GDM1 (cell line): ENCODE measurements at regions not wholly inside any gene's neighbourhood (a gene's known extent, or its start where the extent isn't known, plus 50 kb on each side); places are given as distances from the start of the nearest gene placed in this dataset.
"Not testable (repeated sequence)": the region's sequence is repeated elsewhere in the genome, so short reads cannot be mapped to it uniquely, and the experiment has no call there.

Source experiments
- DNase-seq: peaks from one replicate; lab custom pipeline; 2025; lab: John Stamatoyannopoulos, UW

DNA sequence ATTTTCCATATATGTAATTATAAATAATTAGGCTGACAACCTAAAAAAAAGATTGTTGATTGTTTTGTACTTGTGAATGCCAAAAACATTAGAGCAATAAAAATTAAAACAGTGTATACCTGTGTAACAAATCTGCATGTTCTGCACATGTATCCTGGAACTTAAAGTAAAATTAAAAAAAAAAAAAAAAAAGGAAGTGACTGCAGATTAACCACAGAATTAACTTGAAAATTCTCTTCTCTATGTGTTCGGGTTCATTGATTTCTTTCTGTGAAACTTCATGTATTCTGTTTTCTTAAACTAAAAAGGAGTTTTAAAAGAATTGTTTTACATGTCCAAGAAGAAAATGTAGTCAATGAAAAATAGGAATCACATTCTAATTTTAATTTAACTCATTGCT, 95.7 kb downstream of the FASLG start:
- DNase-seq = no peak

DNA sequence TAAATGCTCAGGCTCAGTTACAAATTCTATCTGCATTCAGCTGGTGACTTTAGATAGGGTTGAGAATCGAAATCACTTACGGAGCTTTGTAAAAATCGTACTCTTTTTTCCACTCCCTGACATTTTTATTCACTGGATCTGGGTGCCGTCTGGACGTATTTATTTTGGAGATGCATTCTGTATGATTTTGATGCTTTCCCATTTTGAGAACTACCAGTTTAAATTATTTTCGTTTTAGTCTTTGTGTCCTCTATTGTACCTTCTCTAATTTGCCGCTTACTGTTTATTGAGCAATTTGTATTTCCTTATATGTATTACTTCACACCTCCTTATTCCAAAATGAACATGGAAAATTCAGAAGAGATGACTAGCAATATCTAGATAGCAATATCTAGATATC, 96.2 kb downstream of the FASLG start:
- no peak for DNase-seq

DNA sequence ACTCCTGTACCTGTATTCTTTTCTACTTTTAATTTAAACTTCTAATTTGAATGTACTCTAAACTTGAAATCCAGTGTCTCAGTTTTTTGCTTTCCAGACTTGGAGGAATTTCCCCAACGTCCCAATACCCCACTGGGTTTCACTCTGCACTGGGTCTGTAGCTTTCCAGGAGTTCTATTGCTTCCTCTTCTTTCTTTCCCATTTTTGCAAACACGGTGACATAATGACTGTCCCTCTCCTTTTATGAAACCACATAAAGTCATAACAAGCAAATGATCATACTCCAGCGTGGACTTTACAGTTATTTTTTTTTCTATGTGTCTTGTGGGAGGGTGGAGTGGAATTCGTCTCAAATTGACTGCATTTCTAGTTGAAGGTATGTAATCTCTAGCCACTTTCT, 97.1 kb downstream of the FASLG start:
- no peak for DNase-seq

DNA sequence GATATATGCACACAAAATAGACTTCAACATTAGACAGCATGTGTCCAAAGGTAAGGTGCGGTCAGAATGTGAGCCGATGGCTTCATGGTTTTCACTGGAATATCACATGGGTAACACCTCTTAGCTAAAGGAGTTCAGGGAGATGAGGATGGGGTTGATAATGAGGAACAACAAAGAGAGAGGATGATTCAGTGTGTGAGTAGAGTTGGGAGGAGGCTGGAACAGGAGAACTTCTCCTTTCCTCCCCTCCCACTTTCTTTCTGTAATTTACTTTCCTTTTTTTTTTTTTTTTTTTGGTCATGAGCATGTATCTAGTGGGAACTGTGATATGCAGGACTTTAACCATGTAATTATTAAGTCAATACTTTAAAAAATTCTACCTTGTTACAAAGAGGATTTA, 99.4 kb downstream of the FASLG start:
- DNase-seq = peak; percentile 1

DNA sequence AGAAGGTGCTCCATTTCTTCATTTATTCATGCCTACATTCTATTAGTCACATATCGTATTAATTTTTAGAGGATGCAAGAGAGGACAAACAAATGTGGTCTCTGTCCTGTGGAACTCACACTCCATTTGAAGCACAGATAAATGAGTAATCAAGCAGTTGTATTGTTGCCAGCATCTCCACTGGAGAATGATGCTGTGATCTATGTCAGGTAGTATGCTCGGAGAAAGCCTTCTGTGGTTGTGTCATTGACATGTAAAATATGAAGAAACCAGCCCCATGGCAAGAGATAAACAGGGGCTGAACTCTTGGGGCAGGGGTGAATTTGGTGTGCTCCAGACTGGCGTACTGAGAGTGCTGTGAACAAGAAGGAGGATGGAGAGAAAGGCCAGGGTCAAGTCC, 101.2 kb downstream of the FASLG start:
- DNase-seq = no peak

DNA sequence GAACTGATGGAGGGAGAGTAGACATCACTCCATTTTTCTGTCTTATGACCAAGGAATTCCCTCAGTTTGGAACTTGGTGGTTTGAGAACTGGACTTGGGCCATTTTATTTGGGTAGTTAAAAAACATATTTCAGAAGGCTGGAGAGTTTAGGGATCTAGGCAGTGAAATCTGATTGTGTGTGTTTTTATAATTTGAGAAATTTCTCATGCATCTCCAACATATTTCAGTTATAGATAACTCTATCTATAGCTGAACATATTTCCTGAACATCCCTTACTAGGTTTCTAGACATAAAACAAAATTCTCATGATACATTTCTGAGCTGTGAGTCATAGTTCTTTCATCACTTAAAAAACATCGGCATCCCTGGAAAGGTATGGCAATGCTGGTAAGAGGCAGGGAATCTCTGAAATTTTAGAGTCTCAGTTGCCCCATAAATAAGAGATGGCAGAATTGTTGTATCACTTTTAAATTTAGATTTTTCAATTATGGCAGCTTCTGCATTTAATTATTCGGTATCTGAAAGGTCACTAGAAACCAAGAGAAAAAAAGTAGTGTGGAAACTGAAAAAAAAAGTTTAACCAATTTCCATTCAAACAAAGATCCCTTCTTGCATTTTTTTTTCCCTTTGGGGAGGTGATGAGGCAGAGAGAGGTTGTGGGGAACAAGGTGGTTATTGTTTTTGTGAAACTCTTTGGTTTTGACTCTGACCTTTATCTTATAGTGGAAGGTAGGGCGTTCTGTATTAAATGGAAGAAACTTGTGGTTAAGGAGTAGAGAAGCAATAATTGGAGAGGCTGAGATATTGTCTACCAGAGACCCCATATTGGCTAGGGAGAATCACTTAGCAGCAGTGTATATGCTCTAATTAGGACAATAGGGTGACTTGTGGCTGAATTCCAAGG, 102.9 kb downstream of the FASLG start:
- no peak for DNase-seq

DNA sequence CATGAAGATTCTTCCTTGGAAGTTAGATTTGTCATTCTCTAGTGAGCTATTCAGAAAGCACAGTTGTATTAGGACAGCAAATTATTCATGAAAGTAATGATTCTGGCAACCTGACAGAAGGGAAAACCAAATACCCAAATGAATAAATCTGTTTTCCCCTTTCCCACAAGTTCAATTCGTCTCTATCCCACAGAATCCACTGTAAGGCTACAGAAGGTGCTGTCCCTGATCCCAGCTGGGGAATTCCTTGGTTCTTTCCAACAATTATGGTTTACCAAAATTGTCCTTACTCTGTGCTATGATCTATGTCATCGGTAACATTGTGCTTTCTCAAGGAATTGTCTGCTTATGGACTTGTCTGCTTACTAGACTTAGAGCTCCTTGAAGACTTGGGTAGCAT, 104.2 kb downstream of the FASLG start:
- no peak for DNase-seq

DNA sequence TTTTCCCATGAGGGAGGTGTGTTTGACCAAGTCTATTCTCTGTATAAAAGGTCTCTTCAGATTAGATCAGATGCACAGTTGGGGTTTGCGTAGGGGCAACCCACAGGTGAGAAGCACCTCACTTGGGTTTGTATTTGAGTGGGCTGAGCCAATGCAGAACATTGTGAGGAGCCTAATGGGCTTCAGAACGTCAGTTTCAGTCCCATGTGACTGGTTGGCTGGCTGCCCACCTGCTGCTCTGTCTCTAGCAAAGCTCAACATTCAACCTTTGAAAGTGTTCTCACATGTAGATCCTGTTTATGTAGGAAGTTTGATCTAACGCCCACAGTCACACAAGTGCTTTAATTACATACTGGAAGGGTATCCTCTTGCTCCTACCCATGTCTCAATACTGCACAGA, 105.5 kb downstream of the FASLG start:
- DNase-seq = no peak

DNA sequence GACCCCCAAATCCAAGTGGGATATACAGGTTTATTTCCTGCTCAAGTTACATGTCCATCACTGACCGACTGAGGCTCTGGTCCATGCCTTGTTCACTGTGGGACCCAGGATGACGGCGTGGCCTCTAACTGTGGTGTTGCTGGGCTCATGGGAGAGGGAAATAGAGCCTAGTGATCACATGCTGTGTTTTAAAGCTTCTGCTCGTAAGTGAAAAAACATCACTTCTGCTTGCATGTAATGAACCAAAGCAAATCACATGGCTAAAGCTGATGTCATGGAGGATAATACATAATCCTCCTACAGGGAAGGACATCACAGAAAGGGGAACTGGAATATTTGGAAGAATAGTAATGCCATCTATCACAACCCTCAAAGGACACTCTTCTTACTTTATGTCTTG, 107.6 kb downstream of the FASLG start:
- DNase-seq = no peak

DNA sequence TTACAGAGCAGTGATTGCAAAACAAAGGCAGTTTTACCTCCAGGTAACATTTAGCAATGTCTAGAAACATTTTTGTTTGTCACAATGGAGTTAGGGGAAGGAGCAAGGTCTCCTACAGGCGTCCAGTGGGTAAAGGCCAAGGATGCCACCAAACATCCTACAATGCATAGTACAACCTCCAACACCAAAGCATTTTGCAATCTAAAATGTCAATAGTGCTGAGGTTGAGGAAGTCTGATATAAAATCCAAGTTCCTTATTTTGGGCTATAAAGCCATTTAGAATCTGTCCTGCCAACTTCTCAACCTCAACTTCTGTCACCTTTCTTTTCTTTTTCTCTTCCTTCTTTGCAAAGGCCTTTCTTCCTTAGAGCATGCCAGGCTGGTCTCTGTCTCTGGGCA, 111.2 kb downstream of the FASLG start:
- DNase-seq = peak; percentile 2

DNA sequence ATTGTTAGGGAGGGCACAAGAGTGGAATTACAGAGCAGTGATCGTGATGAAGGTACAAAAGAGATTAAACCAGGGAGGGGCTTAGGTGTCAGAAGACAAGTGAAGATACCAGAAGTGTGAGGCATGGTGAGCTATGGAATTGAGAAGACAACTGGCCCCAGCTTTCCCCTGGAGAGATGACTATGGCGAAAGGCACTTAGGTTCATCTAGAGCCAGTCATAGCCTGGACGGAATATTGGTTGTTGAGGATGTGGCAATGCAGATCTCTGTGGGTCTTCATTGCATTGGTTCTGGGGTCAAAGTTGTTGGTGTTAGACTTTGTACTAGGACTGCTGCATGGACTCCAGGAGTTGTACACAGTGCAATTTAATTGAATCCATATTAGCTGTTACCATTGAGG, 115.7 kb downstream of the FASLG start:
- no peak for DNase-seq

DNA sequence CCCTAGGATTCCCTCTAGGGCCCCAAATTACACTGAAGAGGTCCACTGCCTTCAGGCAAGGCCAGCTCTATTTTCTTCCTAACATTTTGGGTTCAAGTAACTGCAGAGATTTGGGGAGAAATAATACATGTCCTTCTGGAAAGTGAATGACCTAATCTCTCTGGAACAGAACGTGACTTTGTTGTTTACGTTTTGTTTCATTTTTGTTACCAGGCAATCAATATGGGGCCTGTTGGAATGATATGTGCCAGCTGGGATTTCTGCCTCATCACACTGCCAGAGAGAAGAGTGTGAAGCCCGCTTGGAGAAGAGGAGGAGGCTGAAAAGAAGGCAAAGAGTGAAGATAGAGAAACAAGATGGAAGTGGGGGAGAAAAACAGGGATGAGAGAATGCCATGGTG, 116.7 kb downstream of the FASLG start:
- DNase-seq = no peak

DNA sequence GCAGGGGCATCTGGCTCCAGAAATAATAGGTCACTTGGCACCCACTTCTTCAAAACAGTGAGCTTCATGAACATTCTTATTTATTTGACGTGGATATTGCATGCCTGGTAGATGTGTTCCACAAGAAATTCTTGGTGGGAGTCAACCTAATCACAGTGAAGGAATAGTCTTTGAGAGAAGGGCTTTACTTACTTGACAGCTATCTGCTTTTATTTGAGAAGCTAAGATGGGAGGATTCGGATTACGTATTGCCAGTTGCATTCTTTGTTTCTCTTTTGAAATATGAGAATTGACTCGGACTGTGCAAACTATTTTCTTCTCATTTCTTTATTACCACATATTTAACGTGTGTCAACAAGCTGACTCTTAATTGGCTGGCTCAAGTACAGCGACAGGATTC, 117.2 kb downstream of the FASLG start:
- no peak for DNase-seq

DNA sequence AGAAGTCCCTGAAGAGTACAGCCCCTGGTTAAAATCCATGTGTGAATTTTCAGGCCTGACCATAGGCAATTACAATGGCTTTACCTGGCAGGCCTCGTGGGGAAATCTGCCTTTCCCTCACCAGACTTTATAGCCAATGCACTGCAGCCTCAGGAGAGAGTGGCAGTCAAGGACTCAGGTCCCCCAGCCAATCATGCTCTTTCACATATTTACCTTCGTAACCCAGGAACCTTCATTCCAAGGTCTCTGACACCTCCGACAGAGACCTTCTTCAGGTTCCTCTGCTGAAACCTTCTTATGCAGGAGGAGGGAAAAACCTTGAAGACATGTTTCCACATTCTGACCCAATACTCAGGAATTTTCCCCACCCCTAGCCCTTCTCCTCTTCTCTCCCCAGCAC, 118.9 kb downstream of the FASLG start:
- no peak for DNase-seq

DNA sequence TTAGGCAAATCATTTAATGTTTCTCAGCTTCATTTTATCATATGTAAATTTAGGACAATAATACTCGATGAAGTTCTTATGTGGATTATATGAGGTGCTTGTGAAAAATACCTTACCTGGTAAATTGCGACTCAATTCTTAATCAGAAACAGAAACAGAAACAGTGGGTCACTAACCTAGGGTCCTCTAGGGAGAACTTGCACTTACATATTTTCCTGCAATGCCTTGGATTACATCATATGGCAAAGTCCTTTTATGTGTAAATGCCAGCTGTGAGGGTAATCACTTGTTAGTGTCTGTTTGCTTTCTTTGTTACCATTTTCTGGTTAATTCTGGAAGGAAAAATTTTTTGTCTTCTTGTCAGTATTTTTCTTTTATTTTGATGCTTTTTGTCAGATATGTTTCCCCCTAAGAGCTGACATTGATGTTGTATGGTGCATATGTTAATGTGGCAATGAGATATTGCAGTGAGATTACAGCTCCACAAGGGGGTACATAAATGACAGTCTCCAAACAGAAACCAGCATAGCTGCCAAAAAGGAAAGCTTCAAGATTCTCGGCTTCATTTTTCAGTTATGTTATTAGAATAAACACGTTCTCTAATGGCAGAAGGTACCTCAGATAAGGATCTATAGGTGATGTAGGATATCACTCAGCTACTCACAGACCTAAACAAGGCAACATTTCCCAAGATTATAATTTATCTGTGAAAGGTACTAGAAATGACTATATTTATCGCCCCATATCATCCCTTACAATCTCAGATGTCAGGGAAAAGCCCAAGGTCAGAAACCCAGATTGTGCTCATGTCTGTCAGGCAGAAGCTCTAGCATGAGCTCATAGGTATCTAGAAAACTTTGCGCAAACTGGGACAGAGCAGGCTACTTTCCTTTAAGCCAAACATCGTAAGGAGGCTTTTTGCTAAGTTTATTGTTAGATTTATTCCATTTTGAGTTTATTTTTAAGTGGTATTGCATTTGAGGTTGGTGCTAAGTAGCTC, 119.9 kb downstream of the FASLG start:
- DNase-seq = no peak

DNA sequence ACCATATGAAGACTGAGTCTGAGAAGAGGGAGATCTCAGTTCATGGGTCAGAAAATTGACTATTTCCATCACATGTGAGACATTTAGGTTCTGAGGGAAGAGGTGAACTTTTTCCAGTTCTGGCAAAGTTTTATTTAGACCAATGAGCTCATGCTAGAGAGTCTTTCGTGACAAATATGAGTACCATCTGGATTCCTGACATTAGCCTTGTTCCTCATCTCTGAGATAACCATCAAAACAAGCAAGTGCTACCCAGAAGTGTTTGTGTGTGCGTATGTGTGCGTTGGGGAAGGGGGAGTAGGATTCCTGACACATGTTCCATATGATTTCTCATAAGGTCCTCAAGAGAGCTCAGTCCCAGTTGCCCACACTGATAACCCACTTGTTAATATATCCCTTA, 120.6 kb downstream of the FASLG start:
- DNase-seq = no peak

DNA sequence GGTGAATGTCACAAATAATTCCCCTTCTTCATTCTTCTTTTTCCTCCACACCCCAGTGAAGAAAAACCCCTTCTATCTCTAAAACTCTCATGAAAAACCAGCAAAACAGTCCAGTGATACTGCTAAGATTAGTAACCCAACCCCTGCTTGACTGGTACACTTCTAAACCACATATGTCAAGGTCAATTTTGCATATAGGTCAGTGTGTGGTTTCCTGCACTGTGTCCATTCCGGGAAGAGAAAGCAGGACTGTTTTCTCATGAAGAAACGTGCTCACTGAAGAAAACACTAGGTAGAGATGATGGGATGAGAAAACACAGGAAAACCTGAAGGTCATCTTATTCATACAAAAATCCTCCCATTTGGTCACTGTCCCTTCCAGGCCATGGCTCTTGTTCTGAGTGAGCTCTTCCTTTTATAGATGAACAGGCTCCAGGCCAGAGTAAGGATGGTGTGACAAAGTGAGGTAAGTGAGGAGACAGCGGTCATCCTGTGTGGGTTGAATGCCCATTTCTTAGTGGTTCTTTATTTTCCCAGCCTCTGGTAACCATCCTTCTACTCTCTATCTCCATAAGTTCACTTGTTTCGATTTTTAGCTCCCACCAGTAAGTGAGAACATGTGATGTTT, 122.7 kb downstream of the FASLG start:
- DNase-seq = no peak

DNA sequence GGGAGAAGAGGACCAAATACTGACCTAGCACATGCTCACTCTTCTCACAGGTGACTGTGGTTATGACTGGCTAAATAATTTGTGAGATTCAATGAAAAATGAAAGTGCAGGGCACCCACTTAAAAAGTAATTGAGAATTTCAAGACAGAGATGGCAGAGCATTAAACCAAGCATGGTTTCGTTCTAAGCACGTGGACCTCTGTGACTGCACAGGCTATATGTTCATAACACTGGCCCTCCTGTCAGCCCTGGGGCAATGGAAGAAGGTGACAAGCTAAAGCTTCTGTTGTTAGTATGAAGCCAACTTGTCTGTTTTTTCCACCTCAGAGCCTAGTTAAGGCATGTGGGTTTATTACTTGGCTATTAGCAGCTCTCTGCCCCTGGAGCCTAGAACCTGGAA, 130.9 kb downstream of the FASLG start:
- no peak for DNase-seq

DNA sequence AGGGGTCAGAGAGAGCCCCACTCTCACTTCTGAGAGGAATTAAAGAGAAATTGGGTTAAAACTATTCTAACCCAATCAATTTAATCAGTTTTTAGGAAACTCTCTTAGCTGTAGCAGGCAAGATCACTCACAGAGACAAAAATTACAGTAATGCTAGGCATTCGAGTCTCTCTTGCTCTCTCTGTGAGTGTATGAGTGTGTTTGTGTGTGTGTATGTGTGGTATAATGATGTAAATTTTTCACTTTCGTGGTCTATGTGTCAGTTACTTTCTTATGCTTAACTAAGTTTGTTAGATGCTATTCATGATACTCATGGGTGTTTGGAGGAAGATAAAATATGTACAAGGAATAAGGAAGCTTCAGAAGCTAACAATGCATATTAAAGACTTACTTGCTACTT, 131.3 kb downstream of the FASLG start:
- DNase-seq = no peak

DNA sequence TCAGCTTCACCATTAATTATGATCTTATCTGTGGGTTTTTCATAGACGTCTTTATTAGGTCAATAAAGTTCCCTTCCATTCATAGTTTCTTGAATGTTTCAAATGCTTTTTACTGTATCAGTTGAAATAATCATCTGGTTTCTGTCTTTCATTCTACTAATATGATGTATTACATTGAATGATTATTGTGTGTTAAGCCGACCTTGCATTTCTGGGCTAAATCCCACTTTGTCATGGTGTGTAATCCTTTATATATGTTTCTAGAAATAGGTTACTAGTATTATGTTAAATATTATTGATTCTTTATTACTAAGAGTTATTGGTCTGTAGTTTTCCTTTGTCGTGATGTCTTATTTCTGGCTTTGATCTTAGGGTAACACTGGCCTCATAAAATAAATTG, 134.9 kb downstream of the FASLG start:
- no peak for DNase-seq

DNA sequence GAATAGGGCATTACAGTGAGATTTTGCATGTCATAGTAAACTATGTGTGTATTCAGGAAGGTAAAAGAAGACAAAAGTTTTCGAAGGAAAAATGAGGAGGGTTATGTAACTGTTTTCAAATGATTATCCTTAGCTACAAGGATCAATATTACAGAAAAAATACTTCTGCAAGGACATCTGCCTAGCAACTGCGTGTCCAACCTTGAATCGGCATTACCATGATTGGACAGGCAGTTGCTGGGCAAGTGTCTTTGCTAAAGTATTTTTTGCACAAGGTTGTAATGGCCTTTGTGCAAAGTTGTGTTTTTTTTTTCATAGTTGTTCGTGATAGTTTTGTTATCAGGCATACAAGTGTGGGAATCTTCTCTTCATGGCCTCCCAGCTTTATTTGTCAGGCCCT, 136.8 kb downstream of the FASLG start:
- DNase-seq = no peak

DNA sequence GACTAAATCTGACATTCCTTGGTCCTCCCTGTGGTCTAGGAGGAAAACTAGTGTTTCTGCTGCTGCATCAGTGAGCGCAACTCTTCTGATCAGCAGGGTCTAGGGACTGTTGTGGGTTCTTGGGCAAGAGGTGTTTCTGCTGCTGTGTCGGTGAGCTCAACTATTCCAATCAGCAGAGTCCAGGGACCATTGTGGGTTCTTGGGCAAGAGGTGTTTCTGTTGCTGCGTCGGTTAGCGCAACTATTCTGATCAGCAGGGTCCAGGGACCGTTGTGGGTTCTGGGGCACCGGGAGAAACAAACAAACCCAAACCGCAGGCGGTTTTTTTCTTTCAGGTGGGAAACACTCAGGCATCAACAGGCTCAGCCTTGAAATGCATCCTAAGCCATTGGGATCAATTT, 140.9 kb downstream of the FASLG start:
- DNase-seq = not testable (repeated sequence)
